ENCODE measurements at regions not wholly inside any gene's neighbourhood (a gene's known extent, or its start where the extent isn't known, plus 50 kb on each side); places are given as distances from the start of the nearest gene placed in this dataset.
"Not testable (repeated sequence)": the region's sequence is repeated elsewhere in the genome, so short reads cannot be mapped to it uniquely, and the experiment has no call there.

- H3K4me1 ChIP-seq (ENCODE audit: control insufficient read depth, extremely low read depth, insufficient read depth, low read length); H3K4me2 ChIP-seq (ENCODE audit: control insufficient read depth, extremely low read depth, insufficient read depth, low read depth, low read length); H3K9ac ChIP-seq (ENCODE audit: control insufficient read depth, extremely low read depth, insufficient read depth, low read length); H2AFZ ChIP-seq (ENCODE audit: control insufficient read depth, low read length); H3K9me1 ChIP-seq (ENCODE audit: control insufficient read depth, extremely low read depth, insufficient read depth, low read length); dilution Hi-C loops (cut with MboI; ENCODE audit: extremely low pct_ligation_motif_present, low sequenced_read_pairs); FAIRE-seq; H3K4me3 ChIP-seq (ENCODE audit: control insufficient read depth in 2 of 3, extremely low read depth in 1 of 3, insufficient read depth in 2 of 3, low read depth in 1 of 3, low read length in 3 of 3); DNase-seq (ENCODE audit: low read depth, low spot score); H3K36me3 ChIP-seq (ENCODE audit: control insufficient read depth in 2 of 2, extremely low read depth in 1 of 2, insufficient read depth in 2 of 2, low read length in 2 of 2); H4K20me1 ChIP-seq (ENCODE audit: control insufficient read depth, extremely low read depth, insufficient read depth, low read length); H3K9me3 ChIP-seq (ENCODE audit: control insufficient read depth, low read depth, low read length); H3K27me3 ChIP-seq (ENCODE audit: control insufficient read depth, extremely low read depth, insufficient read depth, low read length); H3K27ac ChIP-seq (ENCODE audit: control insufficient read depth, insufficient read depth, low read length); H3K79me2 ChIP-seq (ENCODE audit: control insufficient read depth, insufficient read depth, low read length): not testable (repeated sequence)
- peak in 2 of 3 experiments; percentile 6 to 31 for TF ChIP-seq CTCF (optimal IDR thresholded peaks at IDR 0.05 in 1 of 3, IDR thresholded peaks at IDR 0.05 in 1 of 3, conservative IDR thresholded peaks at IDR 0.05 in 1 of 3; ENCODE audit: extremely low read depth in 1 of 3, insufficient read depth in 2 of 3, low read length in 3 of 3)
Measured at GRCh38 chr3:181324516-181324915, 335.0 kb upstream of the DNAJC19 start.

- no peaks in the 10 kb centered on the region for H3K9me1 ChIP-seq (ENCODE audit: control insufficient read depth, extremely low read depth, insufficient read depth, low read length)
Measured at GRCh38 chr3:181318321-181318720, 328.8 kb upstream of the DNAJC19 start.

More at GRCh38 chr3:181318321-181318720, 328.8 kb upstream of the DNAJC19 start:
- TF ChIP-seq EZH2 (IDR thresholded peaks at IDR 0.05; ENCODE audit: low read length): no peak
- TF ChIP-seq CTCF (optimal IDR thresholded peaks at IDR 0.05 in 1 of 3, IDR thresholded peaks at IDR 0.05 in 1 of 3, conservative IDR thresholded peaks at IDR 0.05 in 1 of 3; ENCODE audit: extremely low read depth in 1 of 3, insufficient read depth in 2 of 3, low read length in 3 of 3): no peak
- no peak for FAIRE-seq
- Histone ChIP-seq H3K79me2 (ENCODE audit: control insufficient read depth, insufficient read depth, low read length) (no peaks in the 10 kb centered on the region), H3K27ac (ENCODE audit: control insufficient read depth, insufficient read depth, low read length) (no peak overlapping the region), H3K4me3 (ENCODE audit: control insufficient read depth in 2 of 3, extremely low read depth in 1 of 3, insufficient read depth in 2 of 3, low read depth in 1 of 3, low read length in 3 of 3) (no peak overlapping the region), H3K9me3 (ENCODE audit: control insufficient read depth, low read depth, low read length) (no peaks in the 10 kb centered on the region), H3K4me1 (ENCODE audit: control insufficient read depth, extremely low read depth, insufficient read depth, low read length) (no peaks in the 10 kb centered on the region), H4K20me1 (ENCODE audit: control insufficient read depth, extremely low read depth, insufficient read depth, low read length) (no peaks in the 10 kb centered on the region), H2AFZ (ENCODE audit: control insufficient read depth, low read length) (no peak overlapping the region), H3K27me3 (ENCODE audit: control insufficient read depth, extremely low read depth, insufficient read depth, low read length) (no peaks in the 10 kb centered on the region), H3K4me2 (ENCODE audit: control insufficient read depth, extremely low read depth, insufficient read depth, low read depth, low read length) (no peak overlapping the region), H3K36me3 (ENCODE audit: control insufficient read depth in 2 of 2, extremely low read depth in 1 of 2, insufficient read depth in 2 of 2, low read length in 2 of 2) (no peaks in the 10 kb centered on the region), H3K9ac (ENCODE audit: control insufficient read depth, extremely low read depth, insufficient read depth, low read length) (no peak overlapping the region)
- DNase-seq (ENCODE audit: low read depth, low spot score): no peak
- dilution Hi-C loops (cut with MboI; ENCODE audit: extremely low pct_ligation_motif_present, low sequenced_read_pairs): no loop called here
